SK-N-MC (cell line): ENCODE measurements at regions not wholly inside any gene's neighbourhood (a gene's known extent, or its start where the extent isn't known, plus 50 kb on each side); places are given as distances from the start of the nearest gene placed in this dataset.

Source experiments
- EZH2 ChIP-seq: fragments of 200-600 bp; sonication (generic); IDR thresholded peaks from one replicate; pipeline ENCODE4 v1.6.1; 2017; ENCODE audit warnings: antibody characterized with exemption
- POLR2AphosphoS5 ChIP-seq: IDR thresholded peaks from 2 replicates; pipeline ENCODE4 v1.6.1; 2012; ENCODE audit warnings: mild to moderate bottlenecking, low read depth, low read length, borderline replicate concordance

GRCh38 chr1:195744256-195744655 is 864.0 kb downstream of the KCNT2 start:
- TF ChIP-seq EZH2 (no peak), POLR2AphosphoS5 (no peak)
